ENCODE measurements at regions not wholly inside any gene's neighbourhood (a gene's known extent, or its start where the extent isn't known, plus 50 kb on each side); places are given as distances from the start of the nearest gene placed in this dataset.

- TF ChIP-seq CTCF (conservative IDR thresholded peaks at IDR 0.05; ENCODE audit: low read depth, low read length), result no peak
- TF ChIP-seq FOS (IDR thresholded peaks at IDR 0.05; ENCODE audit: low read depth, low read length), result no peak
- TF ChIP-seq USF2 (IDR thresholded peaks at IDR 0.05; ENCODE audit: low read depth, low read length), result no peak
- no peak for TF ChIP-seq MAFK (IDR thresholded peaks at IDR 0.05; ENCODE audit: low read depth, low read length)
- no peak for TF ChIP-seq RCOR1 (IDR thresholded peaks at IDR 0.05; ENCODE audit: insufficient replicate concordance, low read length)
- TF ChIP-seq MAZ (IDR thresholded peaks at IDR 0.05; ENCODE audit: borderline replicate concordance, low read depth, low read length), result no peak
- no peak for TF ChIP-seq SMC3 (IDR thresholded peaks at IDR 0.05; ENCODE audit: low read depth, low read length)
- no peak for TF ChIP-seq ELK1 (IDR thresholded peaks at IDR 0.05; ENCODE audit: borderline replicate concordance, low read depth, low read length)
- no peak for TF ChIP-seq RAD21 (IDR thresholded peaks at IDR 0.05; ENCODE audit: low read length)
- no peak for TF ChIP-seq POLR2A (IDR thresholded peaks at IDR 0.05; ENCODE audit: low read depth, low read length)
- TF ChIP-seq RFX5 (IDR thresholded peaks at IDR 0.05; ENCODE audit: low read depth, low read length), result no peak
- TF ChIP-seq MXI1 (IDR thresholded peaks at IDR 0.05; ENCODE audit: borderline replicate concordance, low read depth, low read length), result no peak
- no peak for TF ChIP-seq BHLHE40 (IDR thresholded peaks at IDR 0.05; ENCODE audit: low read depth, low read length)
Measured at GRCh38 chr1:24237750-24238395, 50.8 kb upstream of the IFNLR1 start.
